Left ventricle myocardium superior (tissue), 1 donor: ENCODE measurements at regions not wholly inside any gene's neighbourhood (a gene's known extent, or its start where the extent isn't known, plus 50 kb on each side); places are given as distances from the start of the nearest gene placed in this dataset.
"Not testable (repeated sequence)": the region's sequence is repeated elsewhere in the genome, so short reads cannot be mapped to it uniquely, and the experiment has no call there.

ENCODE experiments used
- ATAC-seq: fragments of 200-7000 bp; cut with Tn5 transposase; one replicate; pipeline ENCODE4 v1.9.1; 2020; ENCODE audit warnings: mild to moderate bottlenecking, moderate library complexity
- DNase-seq: peaks from one replicate; pipeline ENCODE4 v3.0.0-alpha.2; 2020
- intact Hi-C: fragments of 100-400 bp; cut with micrococcal nuclease; formaldehyde crosslinking; loops from one replicate; pipeline ENCODE4 v1.11.0; 2022
- donor health status: DM: no; HTN: yes; CAD: no; lungs with severe emphysema.

GRCh38 chr6:137320271-137320670, 101.1 kb upstream of the IFNGR1 start:
- no peak for DNase-seq
- intact Hi-C loops, result no loop called here
- ATAC-seq, result no peak

DNA sequence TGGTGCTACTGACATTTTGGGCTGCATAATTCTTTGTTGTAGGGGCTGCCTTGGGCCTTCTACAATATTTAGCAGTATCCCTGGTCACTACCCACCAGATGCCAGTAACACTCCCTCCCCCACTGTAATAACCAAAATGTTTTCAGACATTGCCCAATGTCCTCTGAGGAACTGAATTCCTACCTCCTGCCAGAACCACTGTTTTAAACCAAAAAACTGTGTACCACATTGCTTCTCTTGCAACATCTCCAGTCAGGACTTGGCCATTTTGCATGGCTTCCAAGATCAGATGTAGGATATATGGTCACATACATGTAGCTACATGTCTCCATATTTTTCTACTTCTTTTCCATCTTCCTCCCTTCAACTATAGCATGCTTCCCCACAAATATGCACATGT, 97.4 kb upstream of the IFNGR1 start:
- ATAC-seq, result no peak
- intact Hi-C loops, result no loop called here
- no peak for DNase-seq

DNA sequence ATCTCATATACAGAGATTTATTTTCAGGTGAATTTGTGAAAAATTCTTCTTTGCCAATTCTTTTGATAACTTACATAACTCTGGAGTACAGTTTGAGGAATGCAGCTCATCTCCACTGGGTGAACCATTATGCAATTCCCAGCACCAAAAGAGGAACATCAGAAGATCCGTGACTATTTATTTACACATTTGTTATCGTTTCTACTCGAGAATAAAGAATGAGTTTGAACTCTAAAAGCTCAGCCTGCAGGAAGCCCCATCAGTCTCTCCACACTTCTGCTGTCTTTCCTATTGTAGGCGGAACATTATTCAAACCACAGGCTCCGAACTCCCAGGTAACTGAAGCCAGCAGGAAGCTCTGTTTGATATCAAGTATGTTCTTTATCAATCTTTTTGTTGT, 95.9 kb upstream of the IFNGR1 start:
- DNase-seq (no peak), ATAC-seq (no peak)
- intact Hi-C loops, result no loop called here

GRCh38 chr6:137313928-137314855, 95.0 kb upstream of the IFNGR1 start:
- intact Hi-C loops, result loop anchor here (5.0 kb wide), 2 partner anchors 42 to 222 kb away; no protein-coding TSS in a partner anchor
- DNase-seq (peak; percentile 84), ATAC-seq (peak; percentile 96)

- ATAC-seq, result no peak
- DNase-seq, result no peak
- intact Hi-C loops, result loop anchor here (5.0 kb wide), 2 partner anchors 41 to 221 kb away; no protein-coding TSS in a partner anchor
Measured at GRCh38 chr6:137313211-137313610, 94.0 kb upstream of the IFNGR1 start.

- DNase-seq (no peak), ATAC-seq (no peak)
- intact Hi-C loops, result loop anchor here (5.0 kb wide), 2 partner anchors 40 to 220 kb away; no protein-coding TSS in a partner anchor
Measured at GRCh38 chr6:137311940-137312339, 92.8 kb upstream of the IFNGR1 start.

GRCh38 chr6:137309078-137309762, 90.0 kb upstream of the IFNGR1 start:
- DNase-seq (peak; percentile 78), ATAC-seq (peak; percentile 96)
- intact Hi-C loops, result no loop called here

DNA sequence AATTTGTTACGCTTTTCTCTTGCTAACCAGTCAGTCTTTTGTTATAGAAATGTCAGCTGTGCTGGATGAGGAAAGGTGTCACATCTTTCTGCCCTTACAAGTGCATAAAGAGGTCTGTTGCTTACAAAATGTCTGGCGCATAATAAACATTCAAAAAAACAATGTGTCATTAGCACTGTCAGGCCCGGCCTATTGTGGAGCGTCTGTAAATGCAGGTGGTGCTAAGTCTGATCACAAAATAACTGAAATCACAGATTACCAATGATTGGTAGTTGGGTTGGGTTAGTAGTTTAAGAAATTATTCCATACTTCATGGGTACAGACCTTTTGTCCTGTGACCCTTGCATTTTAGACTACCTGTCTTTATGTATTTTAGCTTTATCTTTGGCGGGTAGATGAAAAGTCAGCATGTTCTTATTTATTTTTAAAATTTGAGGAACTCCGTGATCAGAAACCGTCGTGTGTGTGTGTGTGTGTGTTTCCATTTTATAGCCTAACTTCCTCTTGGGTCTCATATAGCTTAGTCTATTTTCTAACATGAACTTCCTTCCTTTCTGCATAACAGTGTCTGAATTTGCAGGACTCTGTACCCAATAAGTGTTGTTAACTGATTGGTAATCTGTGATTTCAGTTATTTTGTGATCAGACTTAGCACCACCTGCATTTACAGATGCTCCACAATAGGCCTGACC, 88.1 kb upstream of the IFNGR1 start:
- ATAC-seq, result no peak

DNA sequence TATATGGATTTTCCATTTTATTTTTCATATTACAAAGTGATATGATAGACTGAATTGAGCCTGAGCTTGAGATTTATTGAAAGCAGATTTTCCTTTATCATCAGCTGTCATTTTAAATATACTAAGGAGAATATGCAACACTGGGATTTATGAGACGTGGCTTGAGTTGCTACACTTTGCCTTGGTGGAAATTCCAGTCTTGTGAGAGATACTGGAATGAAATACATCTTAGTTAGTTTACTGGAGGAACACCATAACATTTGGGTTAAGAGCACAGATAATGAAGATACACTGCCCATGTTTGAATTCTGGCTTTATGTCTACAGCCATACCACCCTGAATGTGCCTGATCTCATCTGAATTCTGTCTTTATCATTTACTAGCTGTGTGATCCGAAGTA, 86.5 kb upstream of the IFNGR1 start:
- ATAC-seq, result no peak
- intact Hi-C loops, result no loop called here
- no peak for DNase-seq

More for the DNA sequence above, 88.1 kb upstream of the IFNGR1 start:
- no peak for DNase-seq
- intact Hi-C loops, result no loop called here

GRCh38 chr6:137304020-137304780, 85.0 kb upstream of the IFNGR1 start:
- intact Hi-C loops, result no loop called here
- no peak for ATAC-seq
- no peak for DNase-seq

GRCh38 chr6:137303441-137303840, 84.3 kb upstream of the IFNGR1 start:
- intact Hi-C loops, result no loop called here
- no peak for DNase-seq
- ATAC-seq, result no peak

DNA sequence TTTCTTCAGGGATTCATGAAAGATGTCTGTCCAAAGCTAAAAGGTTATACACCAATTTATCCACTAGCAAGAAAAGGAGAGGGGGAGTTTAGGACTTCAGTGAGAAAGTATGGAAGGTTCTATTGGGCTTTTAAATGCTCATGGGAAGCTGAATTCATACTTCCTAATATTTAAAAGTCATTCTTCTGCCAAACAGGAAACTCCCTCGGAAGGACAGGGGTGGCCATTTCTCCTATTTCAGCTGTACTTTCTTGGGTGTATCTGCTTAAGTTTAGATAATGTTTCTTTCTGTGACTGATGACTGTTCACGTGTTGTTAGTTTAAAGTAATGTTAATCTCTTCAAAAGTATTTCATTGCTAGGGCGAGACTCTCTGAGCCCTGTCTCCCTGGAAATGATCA, 80.5 kb upstream of the IFNGR1 start:
- intact Hi-C loops, result no loop called here
- DNase-seq, result no peak
- no peak for ATAC-seq

DNA sequence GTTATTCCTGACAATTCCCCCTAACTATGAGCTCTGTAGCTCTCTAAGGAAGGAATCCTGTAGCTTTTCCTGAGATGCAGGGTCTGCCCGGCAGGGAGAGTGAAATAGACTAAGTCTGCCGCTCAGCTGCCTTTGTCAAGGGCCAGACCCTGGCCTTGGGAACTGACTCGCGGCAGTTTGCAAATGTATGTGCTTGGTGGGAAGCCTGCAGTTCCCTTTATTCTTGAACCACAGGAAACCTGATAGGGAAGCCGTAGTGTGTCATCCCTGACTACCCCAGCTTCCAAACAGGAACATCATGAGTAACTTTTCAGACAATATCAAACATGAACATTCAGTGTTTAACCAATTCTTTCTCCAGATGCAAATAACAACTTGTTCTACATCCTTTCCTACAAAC, 78.7 kb upstream of the IFNGR1 start:
- ATAC-seq, result peak; percentile 28
- intact Hi-C loops, result no loop called here
- no peak for DNase-seq

DNA sequence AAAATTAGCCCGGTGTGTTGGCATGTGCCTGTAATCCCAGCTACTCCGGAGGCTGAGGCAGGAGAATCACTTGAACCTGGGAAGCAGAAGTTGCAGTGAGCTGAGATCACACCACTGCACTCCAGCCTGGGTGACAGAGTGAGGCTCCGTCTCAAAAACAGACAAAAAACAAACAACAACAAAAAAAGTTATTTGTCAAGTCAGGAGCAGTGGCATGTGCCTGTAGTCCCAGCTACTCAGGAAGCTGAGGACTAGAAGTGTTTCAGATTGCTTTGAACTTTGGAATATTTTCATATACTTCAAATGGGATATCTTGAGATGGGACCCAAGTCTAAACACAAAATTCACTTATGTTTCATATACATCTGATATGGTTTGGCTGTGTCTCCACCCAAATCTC, 73.1 kb upstream of the IFNGR1 start:
- DNase-seq, ATAC-seq, intact Hi-C loops: not testable (repeated sequence)

- DNase-seq, result no peak
- ATAC-seq, result peak; percentile 73
- intact Hi-C loops, result no loop called here
Measured at GRCh38 chr6:137291441-137291840, 72.3 kb upstream of the IFNGR1 start.

GRCh38 chr6:137290601-137291261, 71.5 kb upstream of the IFNGR1 start:
- ATAC-seq (no peak), DNase-seq (no peak)
- intact Hi-C loops, result no loop called here

DNA sequence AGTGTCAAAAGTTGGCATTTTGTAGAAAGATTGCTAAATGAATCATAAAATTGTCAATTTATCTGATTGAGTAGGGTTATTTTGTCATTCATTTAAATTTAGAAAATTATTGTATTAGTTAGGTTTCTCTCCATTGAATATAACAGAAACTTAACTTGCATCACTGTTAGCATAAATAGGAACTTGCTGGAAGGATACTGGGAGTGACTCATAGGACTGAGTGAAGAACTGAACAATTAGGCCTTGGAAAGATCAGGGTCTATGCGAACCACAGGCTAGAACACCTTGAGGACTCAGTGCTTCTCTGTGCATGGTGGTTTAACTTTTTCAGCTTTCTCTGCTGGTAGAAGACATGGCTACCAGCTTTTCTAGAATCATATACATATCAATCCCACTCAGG, 67.7 kb upstream of the IFNGR1 start:
- no peak for ATAC-seq
- DNase-seq, result no peak
- intact Hi-C loops, result no loop called here

- intact Hi-C loops, result no loop called here
- DNase-seq (no peak), ATAC-seq (no peak)
Measured at GRCh38 chr6:137286368-137286767, 67.2 kb upstream of the IFNGR1 start.

- intact Hi-C loops, result no loop called here
- ATAC-seq (no peak), DNase-seq (no peak)
Measured at GRCh38 chr6:137284811-137285110, 65.6 kb upstream of the IFNGR1 start.
